ENCODE measurements at regions not wholly inside any gene's neighbourhood (a gene's known extent, or its start where the extent isn't known, plus 50 kb on each side); places are given as distances from the start of the nearest gene placed in this dataset.
"Not testable (repeated sequence)": the region's sequence is repeated elsewhere in the genome, so short reads cannot be mapped to it uniquely, and the experiment has no call there.

DNA sequence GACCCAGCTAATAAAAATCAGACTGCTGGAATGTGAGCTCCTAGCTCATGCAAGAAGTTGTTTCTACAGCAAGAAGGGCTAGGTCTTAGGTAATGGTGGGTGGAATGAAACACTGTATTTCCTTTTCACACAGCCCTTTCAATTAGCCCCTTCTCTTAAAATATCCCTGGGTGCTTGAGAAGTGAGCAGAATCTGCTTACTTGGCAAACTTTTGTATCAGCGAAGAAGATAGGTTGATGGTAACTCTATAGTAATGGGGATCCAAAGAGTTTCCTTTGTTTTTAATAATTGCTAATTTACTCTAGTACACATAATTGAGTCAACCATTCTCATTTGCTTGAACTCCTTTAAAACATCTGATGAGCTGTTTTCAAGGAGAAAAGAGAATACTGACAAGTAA, 100.6 kb upstream of the FSCB start:
- no peak for DNase-seq (ENCODE audit: extremely low read depth, insufficient read length)
- H3K27me3 ChIP-seq (replicated peaks; ENCODE audit: control insufficient read depth, insufficient read depth, low read length): no peaks in the 10 kb centered on the region
- no peaks in the 10 kb centered on the region for H3K36me3 ChIP-seq (ENCODE audit: control insufficient read depth, insufficient read depth, low read length)
- TF ChIP-seq, protein P1, sequence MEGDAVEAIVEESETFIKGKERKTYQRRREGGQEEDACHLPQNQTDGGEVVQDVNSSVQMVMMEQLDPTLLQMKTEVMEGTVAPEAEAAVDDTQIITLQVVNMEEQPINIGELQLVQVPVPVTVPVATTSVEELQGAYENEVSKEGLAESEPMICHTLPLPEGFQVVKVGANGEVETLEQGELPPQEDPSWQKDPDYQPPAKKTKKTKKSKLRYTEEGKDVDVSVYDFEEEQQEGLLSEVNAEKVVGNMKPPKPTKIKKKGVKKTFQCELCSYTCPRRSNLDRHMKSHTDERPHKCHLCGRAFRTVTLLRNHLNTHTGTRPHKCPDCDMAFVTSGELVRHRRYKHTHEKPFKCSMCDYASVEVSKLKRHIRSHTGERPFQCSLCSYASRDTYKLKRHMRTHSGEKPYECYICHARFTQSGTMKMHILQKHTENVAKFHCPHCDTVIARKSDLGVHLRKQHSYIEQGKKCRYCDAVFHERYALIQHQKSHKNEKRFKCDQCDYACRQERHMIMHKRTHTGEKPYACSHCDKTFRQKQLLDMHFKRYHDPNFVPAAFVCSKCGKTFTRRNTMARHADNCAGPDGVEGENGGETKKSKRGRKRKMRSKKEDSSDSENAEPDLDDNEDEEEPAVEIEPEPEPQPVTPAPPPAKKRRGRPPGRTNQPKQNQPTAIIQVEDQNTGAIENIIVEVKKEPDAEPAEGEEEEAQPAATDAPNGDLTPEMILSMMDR (IDR thresholded peaks at IDR 0.05; ENCODE audit: insufficient read depth, low read length, poor library complexity, severe bottlenecking): no peak
- no peak overlapping the region for H3K4me3 ChIP-seq (replicated peaks; ENCODE audit: low read depth, low read length)

DNA sequence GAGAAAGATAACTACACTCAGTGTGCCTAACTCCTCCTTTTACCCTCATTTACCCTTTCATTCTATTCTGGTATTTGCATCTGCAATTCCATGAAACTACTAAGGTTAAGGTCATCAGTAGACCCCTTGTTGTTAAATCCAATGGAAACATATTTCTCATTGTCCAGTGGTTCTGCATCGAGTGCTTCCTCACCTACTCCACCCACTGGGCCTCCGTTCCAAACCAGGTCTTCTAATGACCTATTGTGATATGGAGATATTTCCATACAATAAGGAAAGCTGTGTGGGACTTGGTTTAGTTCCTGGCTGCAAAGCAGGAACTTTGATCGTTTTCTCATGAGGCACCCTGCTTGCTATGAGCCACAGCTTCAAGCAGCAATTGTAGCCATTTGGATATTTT, 99.5 kb upstream of the FSCB start:
- Histone ChIP-seq H3K36me3 (ENCODE audit: control insufficient read depth, insufficient read depth, low read length) (no peaks in the 10 kb centered on the region), H3K27me3 (replicated peaks; ENCODE audit: control insufficient read depth, insufficient read depth, low read length) (no peaks in the 10 kb centered on the region), H3K4me3 (replicated peaks; ENCODE audit: low read depth, low read length) (no peak overlapping the region)
- no peak for DNase-seq (ENCODE audit: extremely low read depth, insufficient read length)
- TF ChIP-seq, protein P1 (IDR thresholded peaks at IDR 0.05; ENCODE audit: insufficient read depth, low read length, poor library complexity, severe bottlenecking): no peak

DNA sequence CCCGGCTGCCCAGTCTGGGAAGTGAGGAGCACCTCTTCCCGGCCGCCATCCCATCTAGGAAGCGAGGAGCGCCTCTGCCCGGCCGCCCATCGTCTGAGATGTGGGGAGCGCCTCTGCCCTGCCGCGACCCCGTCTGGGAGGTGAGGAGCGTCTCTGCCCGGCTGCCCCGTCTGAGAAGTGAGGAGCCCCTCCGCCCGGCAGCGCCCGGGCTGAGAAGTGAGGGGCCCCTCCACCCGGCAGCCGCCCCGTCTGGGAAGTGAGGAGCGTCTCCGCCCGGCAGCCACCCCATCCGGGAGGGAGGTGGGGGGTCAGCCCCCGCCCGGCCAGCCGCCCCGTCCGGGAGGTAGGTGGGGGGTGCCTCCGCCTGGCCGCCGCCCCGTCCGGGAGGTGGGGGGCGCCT, 94.2 kb upstream of the FSCB start:
- DNase-seq (ENCODE audit: extremely low read depth, insufficient read length); H3K4me3 ChIP-seq (replicated peaks; ENCODE audit: low read depth, low read length); H3K27me3 ChIP-seq (replicated peaks; ENCODE audit: control insufficient read depth, insufficient read depth, low read length); H3K36me3 ChIP-seq (ENCODE audit: control insufficient read depth, insufficient read depth, low read length): not testable (repeated sequence)

DNA sequence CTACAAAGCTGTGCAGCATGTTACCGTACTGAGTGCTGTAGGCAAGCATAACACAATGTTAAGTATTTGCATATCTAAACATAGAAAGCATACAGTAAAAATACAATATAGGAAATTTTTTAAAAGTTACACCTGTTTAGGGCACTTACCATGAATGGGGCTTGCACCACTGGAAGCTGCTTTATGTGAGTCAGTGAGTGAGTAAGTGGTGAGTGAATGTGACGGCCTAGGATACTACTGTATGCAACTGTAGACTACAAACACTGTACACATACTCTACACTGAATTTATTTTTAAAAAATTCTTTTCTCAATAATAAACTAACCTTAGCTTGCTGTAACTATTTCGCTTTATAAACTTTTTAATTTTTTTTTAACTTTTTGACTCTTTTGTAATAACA, 82.1 kb upstream of the FSCB start:
- no peak overlapping the region for H3K4me3 ChIP-seq (replicated peaks; ENCODE audit: low read depth, low read length)
- no peak for DNase-seq (ENCODE audit: extremely low read depth, insufficient read length)
- H3K36me3 ChIP-seq (ENCODE audit: control insufficient read depth, insufficient read depth, low read length): no peaks in the 10 kb centered on the region
- no peaks in the 10 kb centered on the region for H3K27me3 ChIP-seq (replicated peaks; ENCODE audit: control insufficient read depth, insufficient read depth, low read length)
- TF ChIP-seq, protein P1 (IDR thresholded peaks at IDR 0.05; ENCODE audit: insufficient read depth, low read length, poor library complexity, severe bottlenecking): no peak

DNA sequence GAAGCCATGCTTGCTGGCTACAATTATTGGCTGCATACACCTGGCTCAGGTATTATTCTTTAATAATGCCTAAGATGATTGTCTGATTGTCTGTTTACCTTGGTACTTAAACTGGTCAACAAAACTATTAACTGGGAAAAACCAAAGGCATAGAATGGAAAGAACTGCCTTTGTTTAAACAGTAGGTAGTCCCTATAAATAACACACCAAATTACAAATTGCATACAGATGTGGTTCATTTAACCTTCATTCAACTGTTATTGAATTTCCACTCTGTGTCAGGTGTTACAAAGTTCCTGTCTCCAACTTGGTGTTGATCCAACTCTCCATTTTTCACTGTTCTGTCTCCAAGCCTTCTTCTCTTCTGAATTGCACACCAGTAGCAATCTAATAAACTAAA, 79.8 kb upstream of the FSCB start:
- TF ChIP-seq, protein P1 (IDR thresholded peaks at IDR 0.05; ENCODE audit: insufficient read depth, low read length, poor library complexity, severe bottlenecking): no peak

DNA sequence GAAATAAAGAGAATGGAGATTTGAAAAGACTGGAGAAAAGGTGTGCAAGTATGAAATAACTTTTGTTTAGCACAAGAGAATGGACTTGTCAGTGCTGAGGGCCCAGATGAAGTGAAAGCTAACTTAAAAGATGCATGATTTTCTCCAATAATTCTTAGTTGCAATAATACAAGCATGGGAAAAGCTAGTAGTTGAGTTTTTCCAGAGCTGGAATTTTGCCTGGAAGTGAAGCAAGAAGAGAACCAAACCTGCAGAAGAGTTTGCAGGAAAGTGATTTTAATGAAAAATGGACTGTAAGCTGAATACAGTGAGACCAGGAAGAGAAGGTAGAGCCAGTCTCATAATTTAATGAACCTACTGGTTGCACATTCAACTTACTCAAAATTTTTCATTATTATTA, 69.3 kb upstream of the FSCB start:
- Histone ChIP-seq H3K36me3 (ENCODE audit: control insufficient read depth, insufficient read depth, low read length) (no peaks in the 10 kb centered on the region), H3K4me3 (replicated peaks; ENCODE audit: low read depth, low read length) (no peak overlapping the region), H3K27me3 (replicated peaks; ENCODE audit: control insufficient read depth, insufficient read depth, low read length) (no peaks in the 10 kb centered on the region)
- TF ChIP-seq, protein P1 (IDR thresholded peaks at IDR 0.05; ENCODE audit: insufficient read depth, low read length, poor library complexity, severe bottlenecking): no peak
- DNase-seq (ENCODE audit: extremely low read depth, insufficient read length): no peak

More for the DNA sequence above, 79.8 kb upstream of the FSCB start:
- no peak overlapping the region for H3K4me3 ChIP-seq (replicated peaks; ENCODE audit: low read depth, low read length)
- no peaks in the 10 kb centered on the region for H3K36me3 ChIP-seq (ENCODE audit: control insufficient read depth, insufficient read depth, low read length)
- H3K27me3 ChIP-seq (replicated peaks; ENCODE audit: control insufficient read depth, insufficient read depth, low read length): no peaks in the 10 kb centered on the region
- DNase-seq (ENCODE audit: extremely low read depth, insufficient read length): no peak
